ENCODE measurements at regions not wholly inside any gene's neighbourhood (a gene's known extent, or its start where the extent isn't known, plus 50 kb on each side); places are given as distances from the start of the nearest gene placed in this dataset.

DNA sequence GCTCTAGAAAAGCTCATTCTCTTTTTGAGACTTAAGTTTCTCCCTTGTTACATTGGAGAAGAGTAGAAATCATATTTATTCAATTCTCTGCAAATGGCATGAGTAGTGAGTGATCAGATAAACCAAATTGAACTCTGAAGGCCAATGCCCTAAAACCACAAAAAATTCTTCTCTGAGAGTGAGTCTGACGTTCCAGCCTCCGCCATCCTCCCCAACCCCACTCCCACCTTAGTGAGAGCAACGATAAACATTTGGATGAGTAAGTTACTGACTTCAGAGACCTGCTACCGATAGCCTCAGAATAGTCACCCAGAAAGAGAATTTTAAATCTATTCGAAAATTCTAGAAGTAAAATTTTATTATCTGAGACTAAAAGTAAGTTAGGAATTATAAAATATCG is 94.6 kb downstream of the TFAP2A start:
- no peak for TF ChIP-seq CTCF (conservative IDR thresholded peaks at IDR 0.05; ENCODE audit: low read depth, low read length)
- no peak for TF ChIP-seq NFE2L2 (IDR thresholded peaks at IDR 0.05; ENCODE audit: low read depth, low read length)
- no peak for TF ChIP-seq FOS (IDR thresholded peaks at IDR 0.05; ENCODE audit: low read depth, low read length)
- no peak for TF ChIP-seq USF2 (IDR thresholded peaks at IDR 0.05; ENCODE audit: low read depth, low read length)
- no peak for TF ChIP-seq POLR2A (IDR thresholded peaks at IDR 0.05; ENCODE audit: low read depth, low read length)
- TF ChIP-seq MAFK (IDR thresholded peaks at IDR 0.05; ENCODE audit: low read depth, low read length) = no peak
- TF ChIP-seq CEBPB (IDR thresholded peaks at IDR 0.05; ENCODE audit: low read depth, low read length) = no peak
